C4-2B (cell line): ENCODE measurements at regions not wholly inside any gene's neighbourhood (a gene's known extent, or its start where the extent isn't known, plus 50 kb on each side); places are given as distances from the start of the nearest gene placed in this dataset.

Experiments
- CTCF ChIP-seq: fragments of 450-650 bp; conservative IDR thresholded peaks from 2 replicates; pipeline ENCODE4 v1.5.1; 2017; ENCODE audit warnings: mild to moderate bottlenecking
- ZFX ChIP-seq: fragments of 450-650 bp; IDR thresholded peaks from 2 replicates; pipeline ENCODE4 v1.6.1; 2017

GRCh38 chr2:52477166-52477565, 1290.4 kb upstream of the CHAC2 start:
- TF ChIP-seq CTCF, result no peak
- no peak for TF ChIP-seq ZFX
